ENCODE measurements at regions not wholly inside any gene's neighbourhood (a gene's known extent, or its start where the extent isn't known, plus 50 kb on each side); places are given as distances from the start of the nearest gene placed in this dataset.

- DNase-seq, result no peak
Measured at GRCh38 chr1:4565166-4565565, 89.2 kb upstream of the AJAP1 start.

DNA sequence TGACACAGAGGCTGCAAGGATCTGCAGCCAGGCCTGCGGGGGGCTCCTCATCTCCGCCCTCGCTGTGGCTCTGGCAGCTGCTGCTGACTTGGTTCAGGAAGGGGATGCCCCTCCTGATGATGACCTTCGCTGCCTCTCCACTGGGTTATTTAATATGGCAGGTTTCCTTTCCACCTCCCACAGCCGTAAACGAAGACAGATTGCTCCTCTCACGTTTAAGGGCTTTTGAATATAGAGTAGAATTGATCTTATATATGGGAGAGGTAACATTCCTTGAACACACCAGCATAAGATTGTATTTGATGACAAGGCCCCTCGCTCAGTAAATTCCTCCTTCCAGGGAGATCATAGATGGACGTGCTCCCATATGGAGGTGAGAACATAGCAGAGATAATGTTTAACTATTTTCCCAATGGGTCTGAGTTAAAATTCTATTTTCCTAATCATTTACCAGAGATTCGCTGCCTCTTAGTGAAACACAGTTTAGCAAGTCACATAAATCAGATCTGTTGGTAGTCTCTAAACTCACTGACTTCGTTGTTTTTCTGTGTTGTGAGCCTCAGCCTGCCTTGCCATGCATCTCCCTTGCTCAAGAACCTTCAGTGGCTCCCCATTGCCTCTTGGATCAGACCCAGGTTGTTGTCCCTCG is 88.5 kb upstream of the AJAP1 start:
- DNase-seq, result no peak

DNA sequence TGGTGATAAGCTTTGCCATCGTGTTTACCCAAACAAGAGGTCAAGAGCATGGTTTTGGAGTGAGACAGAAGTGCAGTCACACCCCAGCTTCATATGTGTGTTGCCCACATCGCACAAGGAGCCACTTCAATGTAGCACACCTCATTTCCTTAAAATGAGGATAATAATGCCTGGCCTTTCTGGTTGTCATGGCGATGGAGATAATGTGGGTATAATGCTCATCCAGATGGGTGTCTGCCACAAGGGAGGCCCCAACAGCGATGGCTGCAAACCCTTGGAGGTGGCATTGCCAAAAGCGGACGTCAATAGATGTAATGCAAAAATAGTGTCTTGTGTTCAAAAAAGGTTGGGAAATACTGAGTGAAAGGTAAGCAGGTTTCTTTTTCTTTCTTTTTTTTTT is 83.1 kb upstream of the AJAP1 start:
- DNase-seq, result no peak

- no peak for DNase-seq
Measured at GRCh38 chr1:4573526-4573925, 80.9 kb upstream of the AJAP1 start.

DNA sequence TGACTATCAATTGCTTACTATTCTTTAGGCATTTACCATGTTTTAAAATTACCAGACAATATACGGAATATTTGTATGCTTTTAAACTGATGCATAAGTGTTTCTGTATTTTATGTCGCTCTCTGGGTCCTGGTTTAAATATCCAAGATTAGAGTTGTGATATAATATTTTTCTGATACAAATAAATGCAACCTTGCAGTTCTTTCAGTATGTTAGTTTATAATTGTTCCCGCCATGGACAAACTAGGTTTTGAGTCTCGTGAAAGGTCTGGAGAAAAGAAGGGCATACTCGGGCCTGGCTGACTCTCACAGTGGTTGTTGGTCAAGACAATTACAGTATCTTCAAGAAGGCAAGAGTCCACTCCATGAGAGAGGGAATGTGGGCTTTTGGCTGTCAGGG is 72.6 kb upstream of the AJAP1 start:
- DNase-seq, result no peak

DNA sequence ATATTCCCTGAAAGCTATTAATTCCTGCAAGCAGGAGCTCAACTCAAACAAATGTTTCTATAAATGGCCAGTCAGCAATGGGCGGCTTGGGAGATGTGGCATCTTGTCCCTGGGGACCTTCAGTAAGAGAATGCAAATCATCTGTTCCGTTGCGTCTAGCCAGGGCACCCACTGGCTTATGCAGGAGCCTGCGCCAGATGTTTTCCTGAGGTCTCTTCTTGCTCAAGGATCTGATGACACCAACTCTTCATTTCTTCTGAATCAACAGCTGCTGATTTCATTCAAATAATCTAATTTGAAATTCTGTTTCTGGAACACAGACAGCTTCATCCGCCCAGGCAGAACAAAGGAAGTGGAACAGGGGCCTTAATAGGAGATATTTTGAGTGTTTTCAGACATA is 70.0 kb upstream of the AJAP1 start:
- no peak for DNase-seq

DNA sequence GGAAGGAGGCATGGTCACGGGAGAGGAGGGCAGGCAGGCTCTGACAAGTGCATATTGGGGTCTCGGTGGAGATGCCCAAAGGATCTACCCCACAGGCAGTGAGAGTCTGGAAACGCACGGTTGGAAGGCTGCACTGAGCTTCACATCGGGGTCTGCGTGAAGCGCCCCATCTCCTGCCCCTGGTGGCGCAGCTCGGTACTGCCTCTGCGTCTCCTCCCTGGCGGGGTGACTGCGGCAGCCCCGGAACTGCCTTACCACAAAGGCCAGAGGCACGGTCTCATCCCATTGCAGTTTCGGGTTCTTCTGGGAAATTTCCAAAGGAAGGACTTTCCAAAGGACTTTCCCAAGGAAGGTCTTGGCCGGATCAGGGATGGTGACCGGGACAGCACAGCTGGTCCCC is 69.2 kb upstream of the AJAP1 start:
- DNase-seq, result peak; percentile 11

DNA sequence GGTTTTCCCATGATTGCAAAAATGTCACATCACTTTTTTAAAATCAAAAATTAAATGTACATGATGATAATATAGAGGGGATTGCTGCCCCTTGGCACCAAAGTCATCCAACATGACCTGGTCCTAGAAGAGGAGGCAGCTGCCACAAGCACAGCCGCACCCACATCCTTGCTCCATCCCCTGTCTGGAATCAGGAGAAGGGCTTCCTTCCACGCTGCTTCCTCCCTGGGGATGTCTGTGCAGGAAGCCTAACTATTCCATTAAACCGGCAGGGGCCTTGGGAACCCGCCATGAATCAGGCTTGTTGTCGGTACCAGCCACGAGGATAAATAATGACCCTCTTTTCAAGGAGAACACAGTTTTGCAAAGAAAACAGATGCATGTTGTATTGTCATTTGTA is 68.7 kb upstream of the AJAP1 start:
- no peak for DNase-seq

DNA sequence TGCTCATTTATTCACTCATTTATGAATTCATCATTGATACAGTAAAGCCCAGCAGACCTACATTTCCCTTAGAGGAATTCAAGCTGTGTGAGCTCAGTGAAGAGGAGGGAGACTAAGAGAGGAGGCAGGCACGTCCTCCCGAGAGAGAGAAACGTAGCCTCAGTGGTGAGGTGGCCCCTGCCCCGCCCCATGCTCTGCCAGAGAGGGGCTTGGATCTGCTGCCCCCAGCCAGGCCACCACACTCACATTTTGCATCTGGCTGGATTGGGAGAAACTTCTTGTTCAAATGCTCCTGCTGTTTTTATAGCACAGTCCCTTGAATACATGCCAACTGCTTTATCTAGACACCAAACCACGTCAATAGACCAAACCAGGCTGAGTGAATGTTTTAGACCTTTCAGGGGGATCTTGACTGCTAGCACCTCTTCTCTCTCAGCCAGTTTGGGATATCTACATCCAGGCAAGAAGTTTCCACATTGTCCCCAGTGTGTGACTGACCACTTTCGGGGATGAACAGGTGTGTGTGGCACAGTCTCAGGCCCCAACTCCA is 67.7 kb upstream of the AJAP1 start:
- no peak for DNase-seq

DNA sequence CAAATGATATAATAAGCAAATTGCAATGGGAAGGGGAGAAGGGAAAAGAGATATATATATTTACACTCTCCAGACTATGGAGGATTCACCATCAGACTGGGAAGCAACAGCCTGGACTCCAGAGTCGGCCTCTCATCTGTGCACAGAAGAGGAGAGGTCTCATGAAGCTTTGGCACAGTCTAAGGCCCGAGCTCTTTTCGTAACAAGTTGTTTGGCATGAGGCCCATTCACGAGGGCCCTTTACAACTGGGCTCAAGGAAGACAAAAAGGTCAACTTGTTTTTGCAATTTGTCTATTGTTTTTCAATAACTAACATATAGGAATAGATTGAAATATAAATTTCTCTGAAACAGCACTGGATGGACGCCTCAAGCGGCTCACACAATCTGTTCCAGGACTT is 66.7 kb upstream of the AJAP1 start:
- DNase-seq, result no peak

DNA sequence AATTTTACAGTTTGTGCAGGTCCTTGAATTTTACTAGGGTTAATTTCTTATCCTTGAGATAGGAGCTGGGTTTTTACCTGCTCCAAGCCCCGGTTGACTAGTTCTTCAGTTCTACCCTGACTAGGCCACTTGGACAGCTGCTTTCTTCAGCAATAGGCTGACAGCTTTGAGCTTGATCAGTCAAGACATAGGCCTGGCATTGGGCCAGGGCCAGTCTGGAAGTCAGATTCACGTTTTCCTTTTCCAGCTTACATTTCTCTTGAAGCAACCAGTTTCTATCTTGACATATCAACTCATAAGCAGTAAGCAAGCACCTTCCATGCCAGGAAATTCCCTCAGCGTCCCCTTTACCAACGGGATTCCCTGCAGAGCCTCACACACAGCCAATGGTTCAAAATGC is 63.7 kb upstream of the AJAP1 start:
- DNase-seq, result no peak

GRCh38 chr1:4591926-4592325 is 62.5 kb upstream of the AJAP1 start:
- no peak for DNase-seq

- no peak for DNase-seq
Measured at GRCh38 chr1:4593106-4593505, 61.3 kb upstream of the AJAP1 start.

DNA sequence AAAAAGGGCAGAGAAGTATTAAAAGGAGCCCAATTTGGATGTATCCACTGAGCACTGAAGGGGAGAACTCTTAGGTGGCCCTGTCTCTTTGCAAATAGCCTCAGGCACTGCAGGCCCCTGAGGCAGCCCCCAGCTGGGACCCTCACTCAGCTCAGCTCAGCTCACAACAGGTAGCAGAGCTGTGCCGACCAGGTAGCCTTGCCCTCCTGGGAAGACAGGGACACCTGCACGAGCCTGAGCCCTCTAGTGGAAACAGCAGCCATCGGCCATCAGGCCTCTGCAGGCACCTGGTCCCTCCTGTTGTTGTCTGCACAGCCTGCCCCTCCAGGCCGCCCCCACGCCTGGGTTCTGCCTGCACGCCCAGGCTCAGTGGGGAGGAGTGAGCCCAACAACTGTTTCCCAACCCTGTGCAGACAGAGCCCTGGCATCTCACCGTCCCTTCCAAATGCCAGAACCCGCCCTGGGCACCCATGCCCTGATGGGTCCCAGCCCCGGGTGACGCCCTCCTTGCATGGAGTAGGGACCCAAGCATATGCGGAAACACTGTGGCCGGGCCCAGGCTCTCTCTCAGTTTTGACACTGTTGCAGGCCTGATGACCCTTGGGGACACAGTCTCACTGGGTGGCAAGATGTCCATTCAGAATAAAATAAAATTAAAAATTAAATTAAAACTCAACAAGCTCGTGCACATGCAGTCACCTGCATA is 60.0 kb upstream of the AJAP1 start:
- peak; percentile 5 for DNase-seq

DNA sequence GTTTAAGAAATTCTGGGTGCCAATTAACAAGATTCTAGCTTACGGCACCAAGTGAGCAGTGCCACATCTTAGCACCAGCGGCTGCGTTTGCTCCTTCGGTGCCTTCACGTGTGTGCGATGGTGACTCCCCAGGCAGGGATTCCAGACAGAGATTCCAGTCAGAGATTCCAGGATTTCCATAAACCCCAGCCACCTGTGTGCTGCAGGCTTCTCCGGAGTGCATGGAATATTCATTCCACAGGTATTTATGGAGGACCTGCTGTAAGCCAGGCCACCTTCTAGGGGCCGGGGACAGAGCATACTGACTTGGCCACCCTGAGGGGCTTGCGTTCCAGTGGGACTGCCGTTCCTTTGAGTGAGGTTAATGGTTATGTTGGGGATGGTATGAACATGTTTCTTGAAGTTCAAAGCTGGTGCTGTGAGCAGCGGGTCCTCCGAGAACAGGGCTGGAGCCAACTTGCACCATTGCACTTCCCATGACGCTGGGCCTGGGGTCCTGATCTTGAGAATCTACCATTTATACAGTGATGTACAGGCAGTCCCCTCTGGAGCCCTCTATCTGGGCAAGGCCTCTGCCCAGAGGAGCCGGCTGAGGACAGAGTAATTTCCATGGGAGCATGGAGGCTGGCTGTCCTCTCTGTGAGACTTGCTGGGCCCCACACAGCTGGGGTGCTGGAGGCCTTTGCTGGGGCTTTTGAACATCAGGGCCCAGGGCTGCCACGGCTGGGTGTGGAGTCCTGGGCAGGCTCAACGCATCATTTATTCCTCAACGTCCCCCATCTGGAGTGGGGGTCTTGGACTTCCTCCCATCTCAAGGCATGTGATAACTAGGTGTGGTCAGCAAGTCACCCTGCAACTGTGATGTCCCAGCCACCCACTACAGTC is 58.8 kb upstream of the AJAP1 start:
- DNase-seq, result no peak

GRCh38 chr1:4596486-4596885 is 57.9 kb upstream of the AJAP1 start:
- DNase-seq, result no peak

- DNase-seq, result no peak
Measured at GRCh38 chr1:4597020-4597419, 57.4 kb upstream of the AJAP1 start.

- DNase-seq, result no peak
Measured at GRCh38 chr1:4598561-4598960, 55.8 kb upstream of the AJAP1 start.

- DNase-seq, result no peak
Measured at GRCh38 chr1:4599521-4599920, 54.9 kb upstream of the AJAP1 start.

GRCh38 chr1:4599951-4600481 is 54.4 kb upstream of the AJAP1 start:
- no peak for DNase-seq

DNA sequence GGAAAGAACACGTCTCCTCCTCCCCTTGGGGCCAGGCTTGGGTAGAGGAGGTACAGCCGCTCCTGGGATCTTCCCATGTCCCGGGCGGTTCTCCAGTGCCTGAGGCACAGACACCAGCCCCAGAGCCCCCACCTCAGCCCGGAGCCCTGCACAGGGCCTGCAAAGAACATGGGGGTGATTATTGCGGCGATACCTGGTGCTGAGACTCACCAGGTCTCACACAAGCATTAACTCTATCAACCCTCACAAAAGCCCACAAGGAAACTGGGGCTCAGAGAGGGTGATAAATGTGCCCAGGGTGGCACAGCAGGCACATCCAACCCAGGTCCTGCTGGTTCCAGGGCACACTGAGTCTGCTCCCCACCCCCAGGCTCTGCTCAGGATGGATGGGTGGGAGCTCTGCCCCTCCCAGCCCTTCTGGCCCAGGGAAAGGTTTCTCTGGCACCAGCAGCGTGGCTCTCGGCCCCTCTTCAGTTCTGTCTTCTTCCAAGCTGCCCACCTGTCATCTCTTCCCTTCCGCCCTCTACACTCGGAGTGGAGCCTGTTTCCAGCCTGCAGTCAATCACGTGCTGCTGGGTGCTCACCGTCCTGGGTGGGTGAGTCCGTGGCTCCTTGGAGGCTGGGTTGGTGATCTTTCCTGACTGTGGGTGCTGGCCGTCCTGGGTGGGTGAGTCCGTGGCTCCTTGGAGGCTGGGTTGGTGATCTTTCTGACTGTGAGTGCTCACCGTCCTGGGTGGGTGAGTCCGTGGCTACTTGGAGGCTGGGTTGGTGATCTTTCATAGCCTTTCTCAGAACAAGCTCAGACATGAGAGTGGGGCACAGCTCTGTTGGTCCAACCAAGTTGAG is 53.6 kb upstream of the AJAP1 start:
- DNase-seq, result no peak

- no peak for DNase-seq
Measured at GRCh38 chr1:4601941-4602340, 52.5 kb upstream of the AJAP1 start.

Data from DMS53 (cell line).